Nephron progenitor cell (in vitro differentiated cells): ENCODE measurements at regions not wholly inside any gene's neighbourhood (a gene's known extent, or its start where the extent isn't known, plus 50 kb on each side); places are given as distances from the start of the nearest gene placed in this dataset.

ENCODE experiments used
- DNase-seq: peaks from one replicate; pipeline ENCODE4 v3.0.0; 2021
- H3K27ac Mint-ChIP-seq: 2 replicates; pipeline ENCODE4 v1.8.0; 2021; ENCODE audit warnings: mild to moderate bottlenecking, moderate library complexity, mixed read lengths
- H3K27me3 Mint-ChIP-seq: 2 replicates; pipeline ENCODE4 v1.8.0; 2021; ENCODE audit warnings: mild to moderate bottlenecking, low read depth, mixed read lengths; ENCODE audit not compliant: poor library complexity
- H3K36me3 Mint-ChIP-seq: 2 replicates; pipeline ENCODE4 v1.8.0; 2021; ENCODE audit warnings: low read depth, mixed read lengths
- H3K4me1 Mint-ChIP-seq: 2 replicates; pipeline ENCODE4 v1.8.0; 2021; ENCODE audit warnings: mixed read lengths
- H3K4me3 Mint-ChIP-seq: 2 replicates; pipeline ENCODE4 v1.8.0; 2021; ENCODE audit warnings: mild to moderate bottlenecking, moderate library complexity, mixed read lengths
- H3K9me3 Mint-ChIP-seq: 2 replicates; pipeline ENCODE4 v1.8.0; 2021; ENCODE audit warnings: mild to moderate bottlenecking, moderate library complexity, mixed read lengths
- TF ChIP-seq, protein P1 (sequence below): fragments of 200-600 bp; sonication (generic); IDR thresholded peaks from 2 replicates; pipeline ENCODE4 v1.5.0; 2021; ENCODE audit warnings: antibody characterized with exemption

DNA sequence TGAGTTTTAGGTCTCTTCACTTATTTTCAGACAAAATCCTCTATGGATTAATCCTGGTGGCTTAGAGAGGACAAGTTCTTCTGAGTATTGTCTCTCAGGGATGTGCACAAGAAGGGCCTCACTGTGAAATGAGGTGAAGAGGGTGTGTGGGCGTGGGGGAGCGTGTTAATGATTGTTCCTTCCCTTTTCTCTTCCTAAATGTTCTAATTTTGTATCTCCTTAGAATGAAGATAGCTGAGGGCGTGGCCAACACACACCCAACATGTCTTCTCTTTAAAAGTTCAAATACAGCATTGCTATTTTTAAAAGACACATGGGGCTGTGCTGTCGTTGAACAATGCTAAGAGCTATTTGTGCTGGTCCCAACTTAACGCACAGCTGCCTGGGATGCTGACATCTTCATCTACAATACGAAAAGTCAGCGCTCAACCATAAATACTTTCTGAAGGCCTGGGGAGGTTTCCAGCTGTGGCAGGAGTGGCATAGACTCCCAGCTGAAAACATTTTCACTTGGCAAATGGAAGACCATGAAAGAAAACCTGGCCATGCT lies 135.9 kb downstream of the JCAD start:
- peak overlapping the region; percentile 28 for H3K27ac Mint-ChIP-seq
- TF ChIP-seq, protein P1, sequence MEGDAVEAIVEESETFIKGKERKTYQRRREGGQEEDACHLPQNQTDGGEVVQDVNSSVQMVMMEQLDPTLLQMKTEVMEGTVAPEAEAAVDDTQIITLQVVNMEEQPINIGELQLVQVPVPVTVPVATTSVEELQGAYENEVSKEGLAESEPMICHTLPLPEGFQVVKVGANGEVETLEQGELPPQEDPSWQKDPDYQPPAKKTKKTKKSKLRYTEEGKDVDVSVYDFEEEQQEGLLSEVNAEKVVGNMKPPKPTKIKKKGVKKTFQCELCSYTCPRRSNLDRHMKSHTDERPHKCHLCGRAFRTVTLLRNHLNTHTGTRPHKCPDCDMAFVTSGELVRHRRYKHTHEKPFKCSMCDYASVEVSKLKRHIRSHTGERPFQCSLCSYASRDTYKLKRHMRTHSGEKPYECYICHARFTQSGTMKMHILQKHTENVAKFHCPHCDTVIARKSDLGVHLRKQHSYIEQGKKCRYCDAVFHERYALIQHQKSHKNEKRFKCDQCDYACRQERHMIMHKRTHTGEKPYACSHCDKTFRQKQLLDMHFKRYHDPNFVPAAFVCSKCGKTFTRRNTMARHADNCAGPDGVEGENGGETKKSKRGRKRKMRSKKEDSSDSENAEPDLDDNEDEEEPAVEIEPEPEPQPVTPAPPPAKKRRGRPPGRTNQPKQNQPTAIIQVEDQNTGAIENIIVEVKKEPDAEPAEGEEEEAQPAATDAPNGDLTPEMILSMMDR = no peak
- no peak for DNase-seq
- H3K9me3 Mint-ChIP-seq = peaks cover 19% of the 10 kb centered on the region
- H3K36me3 Mint-ChIP-seq = no peaks in the 10 kb centered on the region
- H3K4me1 Mint-ChIP-seq = peaks cover 44% of the 10 kb centered on the region
- H3K4me3 Mint-ChIP-seq = no peak overlapping the region
- peaks cover 22% of the 10 kb centered on the region for H3K27me3 Mint-ChIP-seq

DNA sequence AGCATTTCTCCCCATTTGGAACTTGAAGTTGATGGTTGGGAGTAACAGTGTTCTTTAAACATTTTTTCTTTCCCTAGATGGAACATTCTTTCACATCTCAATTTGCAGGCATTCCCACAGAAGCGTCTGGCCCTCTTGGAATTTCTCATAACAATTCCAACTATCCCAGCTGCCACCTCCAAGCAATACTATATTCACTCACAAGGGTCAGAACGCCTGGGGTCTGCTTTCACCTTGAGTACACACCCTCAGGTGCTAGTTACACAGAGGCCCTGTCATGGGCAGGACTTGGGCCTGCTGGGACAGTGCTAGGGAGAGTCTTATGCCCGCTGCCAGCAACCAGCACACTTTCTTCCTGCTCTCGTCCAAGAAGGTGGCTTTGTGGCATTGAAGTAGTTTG lies 136.5 kb downstream of the JCAD start:
- TF ChIP-seq, protein P1 = no peak
- Mint-ChIP-seq H3K9me3 (peaks cover 17% of the 10 kb centered on the region), H3K4me1 (peaks cover 44% of the 10 kb centered on the region), H3K4me3 (no peak overlapping the region), H3K27me3 (peaks cover 22% of the 10 kb centered on the region), H3K36me3 (no peaks in the 10 kb centered on the region), H3K27ac (no peak overlapping the region)
- DNase-seq = no peak

DNA sequence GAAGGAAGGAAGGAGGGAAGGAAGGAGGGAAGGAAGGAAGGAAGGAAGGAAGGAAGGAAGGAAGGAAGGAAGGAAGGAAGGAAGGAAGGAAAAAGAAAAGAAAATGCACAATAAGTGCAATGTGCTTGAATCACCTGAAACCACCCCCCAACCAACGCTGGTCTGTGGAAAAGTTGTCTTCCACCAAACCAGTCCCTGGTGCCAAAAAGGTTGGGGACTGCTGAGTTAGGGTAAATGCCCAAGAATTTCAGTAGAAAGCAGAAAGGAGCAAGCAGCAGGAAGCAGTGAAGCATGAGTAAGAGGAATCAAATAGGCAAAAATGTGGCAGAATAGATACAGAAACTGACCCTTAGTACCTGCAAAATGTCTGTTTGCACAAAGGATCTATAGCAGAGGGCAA lies 137.2 kb downstream of the JCAD start:
- TF ChIP-seq, protein P1 = no peak
- no peak for DNase-seq
- Mint-ChIP-seq H3K4me1 (peaks cover 39% of the 10 kb centered on the region), H3K27me3 (peaks cover 22% of the 10 kb centered on the region), H3K4me3 (no peak overlapping the region), H3K9me3 (peaks cover 12% of the 10 kb centered on the region), H3K27ac (no peak overlapping the region), H3K36me3 (no peaks in the 10 kb centered on the region)

DNA sequence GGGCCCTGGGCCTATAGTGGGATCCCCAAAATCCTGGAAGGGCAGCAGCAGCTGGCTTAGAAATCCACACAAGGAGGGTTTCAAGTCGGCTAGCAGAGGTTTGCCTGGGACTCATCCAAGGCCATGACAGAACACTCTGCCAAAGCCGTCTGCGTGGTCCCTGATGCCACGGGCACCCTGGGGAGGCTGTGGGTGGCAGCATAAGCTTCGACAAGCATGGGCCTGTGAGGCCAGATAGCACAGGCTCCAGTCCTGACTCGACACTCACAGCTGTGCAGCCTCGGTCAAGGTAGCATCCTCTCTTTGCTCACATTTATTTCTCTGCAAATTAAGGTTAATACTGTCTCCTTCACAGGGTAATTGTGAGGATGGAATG lies 138.3 kb downstream of the JCAD start:
- no peak for DNase-seq
- peaks cover 22% of the 10 kb centered on the region for H3K27me3 Mint-ChIP-seq
- no peak overlapping the region for H3K4me3 Mint-ChIP-seq

DNA sequence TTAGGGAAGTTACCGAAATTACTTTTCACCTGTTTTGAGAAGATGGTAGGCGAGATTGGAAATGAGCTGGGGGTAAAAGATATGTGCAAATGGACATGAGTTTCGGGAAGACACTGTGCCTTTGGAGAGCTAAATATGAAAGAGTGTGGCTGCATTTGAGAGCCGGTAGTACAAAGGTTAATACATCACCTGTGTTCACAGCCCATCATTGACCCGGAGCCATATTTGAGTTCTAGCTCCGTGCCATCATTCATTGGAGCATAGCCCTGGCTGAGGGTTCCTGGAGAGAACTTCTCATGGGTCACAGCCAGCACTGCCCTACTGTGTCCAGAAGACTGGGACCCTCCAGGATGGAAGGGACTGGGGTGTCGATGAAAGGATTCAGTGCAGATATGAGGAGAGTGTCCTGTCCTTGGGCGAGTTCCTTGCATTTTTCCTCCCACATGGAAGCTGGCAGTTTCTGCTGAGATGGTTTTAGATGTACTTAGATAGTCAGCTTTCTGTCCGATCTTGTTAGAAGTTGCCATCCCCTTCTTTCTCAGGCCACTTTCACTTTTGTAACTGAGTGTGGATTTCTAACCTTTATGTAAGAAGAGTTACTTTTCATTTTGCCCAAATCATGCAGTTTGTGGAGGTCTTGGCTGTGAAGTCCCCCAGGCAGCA lies 138.8 kb downstream of the JCAD start:
- H3K27me3 Mint-ChIP-seq = peaks cover 22% of the 10 kb centered on the region
- DNase-seq = no peak
- TF ChIP-seq, protein P1 = no peak
- no peaks in the 10 kb centered on the region for H3K36me3 Mint-ChIP-seq
- no peaks in the 10 kb centered on the region for H3K9me3 Mint-ChIP-seq
- no peak overlapping the region for H3K27ac Mint-ChIP-seq
- no peak overlapping the region for H3K4me3 Mint-ChIP-seq
- H3K4me1 Mint-ChIP-seq = peaks cover 22% of the 10 kb centered on the region

More for the DNA sequence above, 138.3 kb downstream of the JCAD start:
- H3K9me3 Mint-ChIP-seq = peaks cover 4% of the 10 kb centered on the region
- no peak overlapping the region for H3K27ac Mint-ChIP-seq
- no peaks in the 10 kb centered on the region for H3K36me3 Mint-ChIP-seq
- H3K4me1 Mint-ChIP-seq = peaks cover 28% of the 10 kb centered on the region
- TF ChIP-seq, protein P1 = no peak
